ENCODE measurements at regions not wholly inside any gene's neighbourhood (a gene's known extent, or its start where the extent isn't known, plus 50 kb on each side); places are given as distances from the start of the nearest gene placed in this dataset.

DNA sequence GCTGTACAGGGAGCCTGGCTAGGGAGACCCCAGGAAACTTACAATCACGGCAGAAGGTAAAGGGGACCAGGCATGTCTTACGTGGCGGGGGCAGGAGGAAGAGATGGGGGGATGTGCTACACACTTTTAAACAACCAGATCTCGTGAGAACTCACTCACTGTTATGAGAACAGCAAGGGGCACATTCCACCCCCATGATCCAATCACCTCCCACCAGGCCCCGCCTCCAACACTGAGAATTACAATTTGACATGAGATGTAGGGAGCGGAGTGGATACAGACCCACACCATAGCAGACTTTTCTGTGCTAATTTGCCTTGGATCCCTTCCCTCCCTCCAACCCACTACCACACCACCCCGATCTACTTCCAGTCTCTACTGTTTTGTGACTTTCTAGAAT is 106.7 kb upstream of the PEG3 start:
- BruUV-seq (replicated peaks), result no TSS peak
- FAIRE-seq (no peak), DNase-seq (ENCODE audit: extremely low read depth in 1 of 4, low spot score in 3 of 4) (no peak), ATAC-seq (no peak)
- Histone ChIP-seq H3K27ac (ENCODE audit: extremely low read depth, low read depth, low read length) (no peak overlapping the region), H3K36me3 (ENCODE audit: control insufficient read depth, insufficient read depth, low read length) (no peaks in the 10 kb centered on the region), H4K20me1 (replicated peaks; ENCODE audit: control insufficient read depth, insufficient read depth, low read length) (no peaks in the 10 kb centered on the region), H3K9ac (ENCODE audit: insufficient read depth in 1 of 2, low read depth in 2 of 2, low read length in 2 of 2) (no peak overlapping the region), H2AFZ (ENCODE audit: low read depth, low read length) (no peak overlapping the region), H3K9me3 (replicated peaks; ENCODE audit: control insufficient read depth, insufficient read depth, low read depth, low read length) (no peaks in the 10 kb centered on the region), H3K27me3 (ENCODE audit: control insufficient read depth in 2 of 2, insufficient read depth in 2 of 2, low read length in 2 of 2) (no peaks in the 10 kb centered on the region), H3K4me1 (replicated peaks in 1 of 2; ENCODE audit: control insufficient read depth in 2 of 2, insufficient read depth in 2 of 2, low read length in 2 of 2) (no peaks in the 10 kb centered on the region), H3K79me2 (ENCODE audit: control insufficient read depth, insufficient read depth, low read length) (no peaks in the 10 kb centered on the region), H3K9me1 (ENCODE audit: control insufficient read depth, insufficient read depth, low read length) (no peaks in the 10 kb centered on the region), H3K4me3 (no peak overlapping the region), H3K4me2 (ENCODE audit: insufficient read depth, low read length) (no peak overlapping the region)
- under 1% methylated on average over 7 of the region's 7 CpGs for WGBS (ENCODE audit: insufficient coverage, low coverage, missing lambda C conversion rate)
- ChIA-PET CTCF (ENCODE audit: low intra/inter-chr PET ratio) (no interaction called here), POLR2A (no interaction called here)
- intact Hi-C loops (cut with micrococcal nuclease) (no loop called here), in situ Hi-C loops (cut with MboI) (no loop called here)
- TF ChIP-seq PREB (CRISPR knock-in tag; IDR thresholded peaks at IDR 0.05) (no peak), CBX5 (IDR thresholded peaks at IDR 0.05; ENCODE audit: borderline replicate concordance, low read depth) (no peak), KLF1 (tag; IDR thresholded peaks at IDR 0.05) (no peak), ZNF140 (CRISPR knock-in tag; IDR thresholded peaks at IDR 0.05) (no peak), CREM (IDR thresholded peaks at IDR 0.05; ENCODE audit: low read depth) (no peak), PCBP1 (IDR thresholded peaks at IDR 0.05; ENCODE audit: low read depth, low read length, poor library complexity, severe bottlenecking) (no peak), NFE2L1 (tag; IDR thresholded peaks at IDR 0.05; ENCODE audit: borderline replicate concordance, low read depth) (no peak), VEZF1 (CRISPR knock-in tag; IDR thresholded peaks at IDR 0.05) (no peak), ZNF217 (CRISPR knock-in tag; IDR thresholded peaks at IDR 0.05) (no peak)

Data from K562 (cell line).